Activated CD8-positive, alpha-beta memory T cell treated with anti-CD3 and anti-CD28 coated beads for 36 hours (primary cell): ENCODE measurements at regions not wholly inside any gene's neighbourhood (a gene's known extent, or its start where the extent isn't known, plus 50 kb on each side); places are given as distances from the start of the nearest gene placed in this dataset.

Source experiments
- CTCF ChIA-PET: fragments of 350-600 bp; sonication (Branson Sonifier 250); formaldehyde crosslinking; loops from one replicate; lab custom pipeline; 2021; ENCODE audit warnings: antibody characterized with exemption; lab: Charles Lee
- POLR2A ChIA-PET: fragments of 350-600 bp; sonication (Branson Sonifier 250); formaldehyde crosslinking; loops from one replicate; lab custom pipeline; 2021; ENCODE audit warnings: antibody characterized with exemption; lab: Charles Lee

DNA sequence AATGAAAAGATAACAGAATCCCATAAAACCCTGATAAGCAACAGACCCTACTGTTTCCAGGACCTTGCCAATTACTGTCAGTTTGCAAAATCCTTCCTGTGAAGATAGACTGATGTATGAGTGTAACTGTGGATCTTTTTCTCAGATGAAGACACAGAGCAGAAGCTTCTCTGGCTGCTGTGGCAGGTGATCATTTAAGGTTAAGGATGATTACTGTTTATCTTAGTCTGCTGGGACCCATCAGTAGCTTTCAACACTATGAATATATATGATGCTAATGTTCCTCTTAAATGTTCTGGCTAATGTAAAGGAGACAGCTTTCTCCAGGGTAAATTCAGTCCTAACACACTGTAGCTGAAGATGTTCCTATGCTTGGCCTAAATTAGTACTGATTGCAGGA lies 56.0 kb upstream of the CTTNBP2 start:
- CTCF ChIA-PET = interaction anchor here (1.8 kb wide), 1 partner anchor 10 kb away, joined by 3 read pairs; no protein-coding TSS in a partner anchor

DNA sequence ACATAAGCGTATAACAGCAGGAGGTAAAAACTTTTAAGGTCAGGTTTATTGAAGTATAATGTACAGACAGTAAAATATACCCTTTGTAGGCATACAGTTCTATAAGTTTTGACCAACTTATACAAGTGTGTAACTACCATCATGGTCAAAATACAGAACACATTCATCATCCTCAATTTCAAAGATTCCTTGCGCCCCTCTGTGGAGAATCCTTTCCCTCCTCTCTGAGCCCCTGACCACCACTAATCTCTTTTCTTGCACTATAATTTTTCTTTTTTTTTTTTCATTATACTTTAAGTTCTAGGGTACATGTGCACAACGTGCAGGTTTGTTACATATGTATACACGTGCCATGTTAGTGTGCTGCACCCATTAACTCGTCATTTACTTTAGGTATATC lies 58.1 kb upstream of the CTTNBP2 start:
- ChIA-PET POLR2A (no interaction called here), CTCF (no interaction called here)

More for the DNA sequence above, 56.0 kb upstream of the CTTNBP2 start:
- POLR2A ChIA-PET = no interaction called here

DNA sequence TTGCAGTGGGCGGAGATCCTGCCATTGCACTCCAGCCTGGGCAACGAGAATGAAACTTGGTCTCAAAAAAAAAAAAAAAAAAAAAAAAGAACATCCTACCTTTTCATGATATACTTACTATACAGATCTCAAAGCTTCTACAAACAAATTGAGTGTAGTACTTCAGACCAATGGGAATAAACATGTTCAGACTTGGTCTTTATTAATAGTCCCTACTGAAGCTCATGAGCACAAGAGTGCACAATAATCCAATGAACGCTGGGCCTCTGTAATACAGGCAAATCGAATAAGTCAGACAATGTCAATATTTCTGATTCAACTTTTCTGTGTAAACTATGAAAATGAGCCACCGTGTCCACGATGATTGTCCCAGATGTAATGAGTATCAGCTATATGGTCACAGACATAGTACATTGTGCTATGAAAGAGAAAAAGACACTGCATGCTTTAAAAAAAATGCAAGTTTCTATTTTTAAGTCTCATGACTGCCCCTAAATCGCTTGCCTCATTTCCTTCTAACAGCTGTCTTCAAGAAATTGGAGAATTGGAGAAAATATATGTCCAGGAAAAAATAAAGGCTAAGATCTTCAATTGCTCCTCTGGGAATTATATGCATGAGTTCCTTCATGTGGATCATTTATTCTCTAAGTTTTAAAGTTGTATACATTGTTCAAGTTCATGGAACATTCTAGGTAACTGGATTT lies 64.0 kb upstream of the CTTNBP2 start:
- POLR2A ChIA-PET = no interaction called here
- CTCF ChIA-PET = interaction anchor here (0.7 kb wide), 1 partner anchor 14 kb away, joined by 3 read pairs; no protein-coding TSS in a partner anchor

DNA sequence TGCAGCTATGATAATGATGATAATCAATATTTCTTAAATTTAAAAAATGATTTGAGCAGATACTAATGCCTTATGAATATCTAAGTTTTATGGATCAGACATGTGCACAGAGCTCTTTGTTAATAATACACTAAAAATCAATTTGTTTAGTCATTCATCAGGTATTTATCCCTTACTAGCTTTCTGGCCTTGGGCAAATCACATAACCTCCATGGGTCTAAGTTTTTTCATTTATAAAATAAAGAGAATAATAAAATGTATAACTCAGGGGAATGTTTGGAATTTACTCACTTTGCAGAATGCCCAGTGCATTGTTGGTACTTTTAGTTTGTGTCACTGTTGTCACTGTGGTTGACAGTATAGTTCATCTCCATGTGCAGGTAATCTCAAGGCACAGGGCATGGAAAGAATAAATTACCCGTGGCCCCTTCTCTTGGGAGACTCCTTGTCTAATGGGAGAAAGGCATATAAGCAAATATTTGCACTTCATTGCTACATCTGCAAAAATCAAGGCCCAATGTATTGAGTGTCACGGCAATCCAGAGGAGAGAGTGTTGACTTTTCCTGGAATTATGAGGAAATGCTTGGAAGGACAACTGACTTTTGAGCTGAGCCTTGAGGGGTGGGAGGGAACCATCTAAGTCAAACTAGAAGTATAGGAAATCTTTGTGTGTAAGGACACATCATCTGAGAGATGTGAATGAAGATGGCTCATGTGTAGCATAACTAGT lies 64.7 kb upstream of the CTTNBP2 start:
- ChIA-PET POLR2A (no interaction called here), CTCF (no interaction called here)

DNA sequence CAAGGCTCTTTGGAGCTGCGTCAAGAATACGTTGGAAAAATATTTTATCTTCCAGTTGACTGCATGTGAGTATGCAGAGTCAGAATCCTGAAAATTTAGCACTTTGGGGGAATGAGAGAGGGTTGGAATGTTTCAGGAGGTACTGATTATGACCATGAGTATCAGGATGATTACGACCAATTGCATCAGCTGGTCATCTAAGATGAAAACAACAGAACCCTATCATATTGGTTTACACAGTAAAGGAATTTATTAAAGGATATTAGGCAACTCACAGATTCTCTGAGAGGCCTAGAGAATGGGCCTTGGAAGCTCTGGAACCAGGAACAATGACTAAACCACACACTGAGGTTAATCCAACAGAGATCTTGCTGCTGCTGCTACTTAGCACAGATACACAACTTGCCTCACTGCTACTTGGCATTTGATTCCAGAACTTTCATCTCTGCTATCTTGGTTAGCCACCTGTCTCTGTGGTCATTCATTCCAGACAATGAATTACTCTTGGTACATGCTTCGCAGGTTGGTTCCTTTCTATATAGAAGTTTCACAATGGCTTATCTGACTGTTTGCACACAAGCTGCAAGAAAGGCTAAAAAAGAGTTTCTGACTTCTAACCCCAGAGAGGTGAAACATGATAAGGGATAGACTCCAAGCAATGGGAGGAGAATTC lies 68.0 kb upstream of the CTTNBP2 start:
- POLR2A ChIA-PET = no interaction called here
- CTCF ChIA-PET = no interaction called here

DNA sequence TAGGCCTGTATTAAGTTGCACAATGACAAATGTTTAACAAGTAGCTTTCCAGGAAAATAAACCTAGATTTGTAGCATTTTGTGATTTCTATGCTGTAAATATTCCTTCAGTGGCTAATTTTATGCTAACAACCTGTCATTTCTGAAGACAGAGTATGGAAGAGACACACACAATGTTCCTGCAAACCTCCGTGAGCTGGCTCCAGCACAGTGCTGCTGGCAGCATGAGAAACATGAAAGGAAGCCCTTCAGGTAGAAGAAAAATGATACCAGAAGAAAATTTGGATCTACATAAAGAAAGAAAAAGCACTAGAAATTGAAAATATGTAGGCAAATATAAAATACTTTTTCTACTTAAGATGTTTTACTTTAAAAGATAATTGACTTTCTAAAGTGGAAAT lies 69.5 kb upstream of the CTTNBP2 start:
- ChIA-PET CTCF (no interaction called here), POLR2A (no interaction called here)

DNA sequence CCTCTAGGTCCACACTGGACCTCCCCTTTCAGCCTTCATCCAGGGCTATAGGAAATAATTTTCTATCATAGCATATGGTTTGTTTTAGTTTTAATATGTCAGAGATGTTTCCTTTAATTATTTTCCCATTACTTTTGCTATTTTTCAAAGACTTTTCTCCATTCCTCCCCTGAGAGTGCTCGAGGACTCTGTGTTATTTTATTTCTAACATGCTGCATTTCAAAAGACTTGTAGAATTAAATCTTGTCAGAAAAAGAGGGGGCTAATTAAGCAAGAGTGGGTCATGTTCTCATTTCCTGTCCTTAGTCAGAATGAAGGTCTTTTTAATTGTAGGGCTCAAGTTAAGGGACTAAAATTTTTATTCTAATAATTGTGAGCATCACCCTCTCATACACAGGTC lies 71.6 kb upstream of the CTTNBP2 start:
- POLR2A ChIA-PET = no interaction called here
- CTCF ChIA-PET = no interaction called here

DNA sequence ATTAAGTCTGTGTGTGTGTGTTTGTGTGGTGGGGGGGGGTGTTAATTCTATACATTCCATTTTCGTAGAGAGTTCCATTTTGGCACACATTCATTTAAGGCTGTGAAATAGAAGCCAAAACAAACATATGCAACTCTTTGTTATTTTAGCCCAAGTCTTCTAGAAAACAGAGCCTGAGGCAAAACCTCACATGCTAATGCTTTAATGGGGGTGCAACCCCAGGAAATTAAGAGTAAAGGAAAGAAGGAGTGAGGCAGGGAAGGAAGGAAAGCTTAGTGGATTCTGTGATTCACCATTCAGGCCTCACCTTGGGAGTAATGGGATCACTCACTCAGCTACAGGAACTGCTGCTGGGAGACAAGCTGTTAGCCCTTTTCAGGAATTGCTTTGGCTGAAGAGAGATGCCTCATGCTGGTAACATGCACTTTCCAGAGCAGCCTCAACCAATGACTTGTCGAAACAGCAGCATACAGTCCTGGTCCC lies 73.0 kb upstream of the CTTNBP2 start:
- ChIA-PET CTCF (no interaction called here), POLR2A (no interaction called here)

DNA sequence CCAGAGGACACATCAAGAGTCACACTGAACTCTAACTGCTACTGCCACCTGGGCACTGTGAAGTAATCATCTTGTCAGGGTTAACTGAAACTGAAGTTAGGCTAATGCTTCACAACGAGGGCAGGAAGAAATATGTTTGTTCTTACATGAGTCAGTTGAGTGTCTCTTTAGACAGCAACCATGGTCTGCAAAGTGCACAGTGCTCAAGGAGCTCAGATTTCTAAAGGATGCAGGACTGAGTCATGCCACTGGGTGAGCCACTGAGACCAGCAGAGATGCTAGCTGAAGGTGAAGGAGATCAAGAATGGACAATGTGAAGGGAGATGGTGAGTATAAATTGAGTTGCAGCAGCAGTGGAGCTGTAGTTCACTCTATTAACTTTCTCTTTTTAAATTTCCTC lies 76.0 kb upstream of the CTTNBP2 start:
- ChIA-PET CTCF (no interaction called here), POLR2A (no interaction called here)

DNA sequence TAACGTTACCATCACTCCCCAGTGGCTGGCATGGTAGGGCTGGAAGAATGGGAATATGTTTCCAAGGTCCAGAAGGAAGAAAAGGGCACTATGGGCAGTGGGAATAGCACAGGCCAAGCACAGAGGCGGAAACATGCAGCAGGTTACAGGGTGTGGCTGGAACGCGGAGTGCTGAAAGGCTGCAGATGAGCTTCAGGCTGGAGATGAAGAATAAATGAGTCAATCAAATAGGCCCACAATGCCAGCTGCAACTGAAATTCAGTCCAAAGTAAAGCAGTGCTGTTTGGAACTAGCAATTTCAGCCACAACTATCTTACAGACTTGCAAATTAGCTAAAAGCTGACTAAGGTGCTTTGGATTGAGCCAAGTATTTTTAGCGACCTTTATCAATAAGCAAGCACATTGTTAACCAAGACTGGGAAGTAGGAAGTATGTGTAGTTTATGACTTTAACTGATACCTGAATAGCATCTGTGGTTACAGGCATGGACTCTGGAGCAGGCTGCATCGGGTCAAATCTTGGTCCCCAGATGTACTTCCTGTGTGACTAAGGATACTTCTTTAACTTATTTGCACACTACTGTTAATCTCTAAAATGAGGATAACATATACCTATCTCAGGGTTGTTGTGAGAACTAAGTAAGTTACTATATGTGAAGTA lies 77.5 kb upstream of the CTTNBP2 start:
- CTCF ChIA-PET = no interaction called here

DNA sequence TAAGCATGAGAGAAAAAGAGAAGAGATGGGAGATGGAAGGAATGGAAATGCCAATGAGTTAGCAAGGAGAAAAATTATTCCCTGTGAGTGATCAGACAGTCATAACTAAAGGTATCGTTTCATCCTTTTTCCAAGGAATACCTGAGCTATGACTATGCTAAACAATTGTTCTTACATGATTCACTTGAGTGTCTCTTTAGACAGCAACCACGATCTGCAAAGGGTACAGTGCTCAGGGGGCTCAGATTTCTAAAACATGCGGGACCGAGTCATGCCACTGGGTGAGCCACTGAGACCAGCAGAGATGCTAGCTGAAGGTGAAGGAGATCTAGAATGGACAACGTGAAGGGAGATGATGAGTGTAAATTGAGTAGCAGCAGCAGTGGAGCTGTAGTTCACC lies 78.0 kb upstream of the CTTNBP2 start:
- ChIA-PET CTCF (interaction anchor here (0.6 kb wide), 1 partner anchor 14 kb away, joined by 3 read pairs; no protein-coding TSS in a partner anchor), POLR2A (interaction anchor here (0.6 kb wide), 1 partner anchor 18 kb away, joined by 3 read pairs; no protein-coding TSS in a partner anchor)

More for the DNA sequence above, 77.5 kb upstream of the CTTNBP2 start:
- POLR2A ChIA-PET = no interaction called here

DNA sequence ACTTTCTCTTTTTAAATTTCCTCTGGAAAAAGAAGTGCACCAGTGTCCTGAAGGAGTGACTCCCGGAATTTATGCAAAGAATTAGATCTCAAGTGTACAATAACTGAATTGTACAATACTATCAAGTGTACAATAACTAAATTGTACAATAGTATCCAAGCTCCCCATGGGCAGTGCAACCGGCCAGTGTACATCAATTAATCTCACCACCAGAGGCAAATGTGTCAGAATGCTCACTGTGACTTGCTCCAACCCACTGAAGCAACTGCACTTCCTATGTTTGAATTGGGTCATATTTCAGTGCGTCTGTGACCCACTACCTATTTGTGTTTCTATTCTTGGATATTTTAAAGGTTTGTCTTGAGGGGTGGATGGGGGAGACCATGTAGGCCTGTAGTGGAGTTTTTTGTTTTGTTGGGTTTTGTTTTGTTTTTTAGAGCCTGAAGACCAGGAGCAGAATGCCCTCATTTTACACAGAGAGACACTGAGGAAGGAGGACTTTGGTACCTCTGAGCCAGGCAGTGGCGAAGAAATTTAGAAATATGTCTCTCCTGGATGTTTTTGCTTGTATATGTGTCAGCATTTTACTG lies 78.5 kb upstream of the CTTNBP2 start:
- ChIA-PET CTCF (interaction anchor here (0.6 kb wide), 1 partner anchor 15 kb away, joined by 3 read pairs; no protein-coding TSS in a partner anchor), POLR2A (interaction anchor here (0.6 kb wide), 1 partner anchor 19 kb away, joined by 3 read pairs; no protein-coding TSS in a partner anchor)

DNA sequence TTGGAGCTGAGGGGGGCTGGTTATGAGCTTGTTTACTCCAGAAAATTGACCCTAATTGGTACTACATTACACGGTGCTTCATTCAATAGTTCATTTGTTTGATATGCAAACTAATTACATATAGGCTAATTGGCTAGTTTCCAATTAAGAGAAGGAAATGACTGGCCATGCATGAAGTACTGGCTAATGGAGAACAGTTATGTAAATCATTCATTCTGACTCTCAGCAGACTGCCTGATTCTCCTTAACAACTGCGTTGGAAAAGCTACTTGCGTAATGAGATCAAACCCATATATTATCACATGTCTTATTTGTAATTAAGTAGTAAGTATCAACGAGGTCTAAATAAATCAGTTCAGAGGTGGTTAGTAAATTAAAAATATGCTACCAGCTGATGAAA lies 81.8 kb upstream of the CTTNBP2 start:
- CTCF ChIA-PET = no interaction called here
- POLR2A ChIA-PET = no interaction called here

DNA sequence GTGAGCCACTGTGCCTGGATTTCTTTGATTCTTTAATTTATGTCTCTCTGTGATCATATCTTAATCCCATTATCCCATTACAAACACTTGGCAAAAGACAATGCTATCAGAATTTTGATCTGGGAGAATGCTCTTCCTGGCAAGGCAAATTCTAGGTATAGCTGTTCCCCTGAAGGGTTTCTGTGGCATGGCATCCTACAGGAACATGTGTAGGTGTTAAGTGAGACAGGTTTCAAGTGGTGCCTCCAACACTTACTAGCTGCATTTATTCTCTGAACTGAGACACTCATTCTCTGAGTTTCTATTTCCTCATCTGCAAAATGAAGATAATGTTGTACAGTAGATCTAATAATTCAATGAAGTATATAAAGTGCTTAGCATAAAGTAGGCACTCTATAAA lies 87.1 kb upstream of the CTTNBP2 start:
- ChIA-PET POLR2A (no interaction called here), CTCF (no interaction called here)

DNA sequence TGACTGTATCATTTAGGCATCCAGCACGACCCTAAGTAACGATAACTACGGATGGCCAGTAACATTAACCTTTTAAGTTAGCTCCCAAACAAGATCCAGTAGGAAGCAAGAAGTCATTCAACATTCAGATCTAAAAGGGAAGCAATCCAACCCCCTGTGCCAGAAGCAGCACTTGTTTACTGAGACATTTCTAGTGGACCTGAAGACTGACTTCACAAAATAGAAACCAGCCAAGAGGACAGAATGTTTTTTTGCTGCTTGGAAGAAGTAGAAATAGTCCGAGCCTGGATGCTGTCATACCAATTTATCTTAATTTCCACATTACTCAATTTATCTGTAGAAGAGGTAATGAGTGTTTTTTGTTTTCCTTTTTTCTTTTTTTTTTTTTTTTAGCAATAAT lies 88.0 kb upstream of the CTTNBP2 start:
- ChIA-PET CTCF (no interaction called here), POLR2A (no interaction called here)

DNA sequence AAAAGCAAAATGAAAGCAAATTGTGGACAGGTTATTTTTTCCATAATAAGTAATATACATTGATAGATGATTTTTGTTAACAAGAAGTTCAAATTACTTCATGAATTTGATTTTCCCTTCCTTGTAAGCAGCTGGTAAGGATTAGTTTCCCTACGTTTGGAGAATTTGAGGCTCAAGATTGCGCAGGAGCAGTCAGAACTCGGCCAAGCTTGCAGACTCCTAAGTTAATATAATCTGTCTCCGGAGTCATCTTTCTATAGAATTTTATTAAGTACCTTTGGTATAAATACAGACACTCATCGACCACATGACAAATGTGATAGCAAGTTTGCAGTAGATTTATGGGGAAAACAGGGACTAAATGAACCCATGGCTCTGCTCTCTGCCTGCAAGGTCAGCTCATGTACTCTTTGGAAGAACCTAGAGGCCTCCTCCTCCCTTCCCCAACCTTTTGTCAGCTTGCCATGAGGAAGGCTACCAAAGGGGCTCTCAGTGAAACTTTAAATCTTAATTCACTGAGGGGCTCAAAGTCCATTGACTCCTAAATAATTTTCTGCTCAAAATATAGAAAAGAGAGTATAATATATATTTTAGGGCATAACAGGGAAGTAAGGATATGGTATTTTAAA lies 89.2 kb upstream of the CTTNBP2 start:
- ChIA-PET POLR2A (no interaction called here), CTCF (no interaction called here)

DNA sequence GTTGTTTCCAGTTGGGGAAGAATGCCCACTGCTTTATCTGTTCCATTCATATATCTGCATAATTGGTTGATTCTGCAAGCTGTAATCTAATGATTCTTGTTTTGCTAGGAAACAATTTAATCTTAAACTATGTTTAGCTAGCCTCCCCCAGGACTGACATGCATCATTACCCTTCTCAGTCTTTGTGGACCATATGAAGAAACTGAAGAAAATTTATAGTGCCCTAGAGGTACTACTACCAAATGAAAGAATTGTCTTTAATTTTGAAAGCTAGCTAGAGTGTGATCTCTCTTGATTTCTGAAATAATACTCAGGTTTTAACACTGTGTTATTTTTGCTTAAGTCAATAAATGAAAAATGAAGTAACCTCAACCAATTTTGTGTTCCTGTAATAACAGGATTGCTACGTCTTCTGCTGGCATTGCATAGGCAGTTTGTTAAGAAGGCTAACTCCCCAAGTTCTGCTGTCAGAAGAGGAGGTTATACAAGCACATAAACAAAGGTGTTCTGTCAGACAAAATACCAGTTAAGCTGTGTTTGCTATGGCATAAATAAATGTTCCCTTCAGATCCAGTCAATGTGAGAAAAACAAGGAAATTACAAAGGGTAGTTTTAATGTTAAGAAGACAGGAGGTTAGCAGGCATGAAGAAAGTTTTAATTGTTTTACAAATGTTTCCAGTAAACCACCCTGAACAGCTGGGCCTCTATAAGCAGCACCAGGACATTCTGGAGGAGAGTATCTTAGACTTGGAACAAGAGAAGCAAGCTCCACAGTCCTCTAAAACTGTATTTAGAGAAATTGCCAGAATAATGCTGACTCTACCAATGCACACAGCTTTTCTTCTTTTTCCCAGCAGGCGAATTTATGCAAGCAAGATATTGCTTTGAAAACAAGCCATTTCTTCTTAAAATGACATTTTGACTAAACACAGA lies 90.3 kb upstream of the CTTNBP2 start:
- ChIA-PET POLR2A (no interaction called here), CTCF (no interaction called here)

DNA sequence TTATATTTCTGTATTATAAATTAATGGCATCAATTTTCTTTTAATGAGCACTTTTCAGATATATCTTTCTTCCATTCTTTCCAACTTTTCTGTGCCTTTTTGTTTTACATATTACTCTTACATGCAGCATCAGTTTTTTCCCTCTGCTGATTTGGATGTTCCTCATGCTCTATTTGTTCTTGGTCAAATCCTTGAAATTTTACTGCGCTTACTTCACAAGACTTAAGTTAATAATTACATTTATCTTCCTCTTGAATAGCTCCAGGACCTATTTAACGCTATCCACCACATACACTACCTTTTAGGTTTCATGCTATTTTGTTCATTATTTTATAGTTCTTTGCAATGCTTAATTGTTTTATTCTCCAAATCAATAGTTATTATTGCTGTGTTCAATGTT lies 97.6 kb upstream of the CTTNBP2 start:
- ChIA-PET CTCF (no interaction called here), POLR2A (no interaction called here)
